Smooth muscle cell (in vitro differentiated cells): ENCODE measurements at regions not wholly inside any gene's neighbourhood (a gene's known extent, or its start where the extent isn't known, plus 50 kb on each side); places are given as distances from the start of the nearest gene placed in this dataset.
A peak's percentile ranks its signal among the peaks of the same experiment; 100 is the strongest.

ENCODE experiments used
- DNase-seq: peaks from one replicate; lab custom pipeline; 2025; ENCODE audit not compliant: unreplicated experiment; lab: John Stamatoyannopoulos, UW
- H2AFZ ChIP-seq: fragments of 200-600 bp; sonication (generic); 2 replicates; pipeline ENCODE4 v1.6.0; 2016; ENCODE audit warnings: antibody characterized with exemption, low read depth, mild to moderate bottlenecking
- H3F3A ChIP-seq: fragments of 200-600 bp; sonication (generic); 2 replicates; pipeline ENCODE4 v1.6.0; 2017; ENCODE audit warnings: antibody characterized with exemption, low read depth
- H3K27ac ChIP-seq: fragments of 200-600 bp; sonication (generic); 2 replicates; pipeline ENCODE4 v1.5.1; 2016; ENCODE audit warnings: low read depth, mild to moderate bottlenecking
- H3K27me3 ChIP-seq: fragments of 200-600 bp; sonication (generic); 2 replicates; pipeline ENCODE4 v1.6.1; 2016; ENCODE audit warnings: low read depth, mild to moderate bottlenecking
- H3K36me3 ChIP-seq: fragments of 200-600 bp; sonication (generic); 2 replicates; pipeline ENCODE4 v1.5.1; 2016; ENCODE audit warnings: low read depth
- H3K4me1 ChIP-seq: fragments of 200-600 bp; sonication (generic); 2 replicates; pipeline ENCODE4 v1.5.1; 2016; ENCODE audit warnings: low read depth
- H3K4me2 ChIP-seq: fragments of 200-600 bp; sonication (generic); 2 replicates; pipeline ENCODE4 v1.6.0; 2016; ENCODE audit warnings: mild to moderate bottlenecking
- H3K4me3 ChIP-seq: fragments of 200-600 bp; sonication (generic); 2 replicates; pipeline ENCODE4 v1.5.1; 2016; ENCODE audit warnings: mild to moderate bottlenecking
- H3K79me2 ChIP-seq: fragments of 200-600 bp; sonication (generic); 2 replicates; pipeline ENCODE4 v1.6.0; 2016; ENCODE audit warnings: low read depth, mild to moderate bottlenecking
- H3K9ac ChIP-seq: fragments of 200-600 bp; sonication (generic); 2 replicates; pipeline ENCODE4 v1.6.0; 2016; ENCODE audit warnings: low read depth
- H3K9me3 ChIP-seq: fragments of 200-600 bp; sonication (generic); replicated peaks from 2 replicates; pipeline ENCODE4 v1.5.1; 2016; ENCODE audit warnings: low read depth
- H4K20me1 ChIP-seq: fragments of 200-600 bp; sonication (generic); 2 replicates; pipeline ENCODE4 v1.6.0; 2016; ENCODE audit warnings: low read depth
- CTCF ChIP-seq: fragments of 200-600 bp; sonication (generic); IDR thresholded peaks from 2 replicates; pipeline ENCODE4 v1.5.1; 2017; ENCODE audit warnings: borderline replicate concordance, mild to moderate bottlenecking, antibody characterized with exemption; ENCODE audit not compliant: insufficient read depth, poor library complexity, severe bottlenecking
- WGBS: methylation state at CpG from one replicate; pipeline ENCODE4 v1.1.7; 2016; ENCODE audit warnings: low lambda C conversion rate; 5-methylcytosine and 5-hydroxymethylcytosine counted together

- WGBS = 97% methylated on average over 5 of the region's 5 CpGs
- TF ChIP-seq CTCF = no peak
- H3K4me3 ChIP-seq = no peak overlapping the region
Observed at GRCh38 chr7:17463511-17464085, 165.1 kb downstream of the AHR start.

GRCh38 chr7:17466216-17466615, 167.8 kb downstream of the AHR start:
- no peak for TF ChIP-seq CTCF
- 47% methylated on average over 7 of the region's 7 CpGs for WGBS
- no peaks in the 10 kb centered on the region for H4K20me1 ChIP-seq
- no peaks in the 10 kb centered on the region for H3K9me3 ChIP-seq
- no peak overlapping the region for H3K9ac ChIP-seq
- DNase-seq = no peak
- H3F3A ChIP-seq = no peaks in the 10 kb centered on the region
- peak overlapping the region; percentile 38 for H3K4me3 ChIP-seq
- H2AFZ ChIP-seq = peak overlapping the region; percentile 94
- H3K36me3 ChIP-seq = no peaks in the 10 kb centered on the region
- no peak overlapping the region for H3K27ac ChIP-seq
- H3K4me1 ChIP-seq = peaks cover 14% of the 10 kb centered on the region
- peak overlapping the region; percentile 82 for H3K4me2 ChIP-seq
- H3K79me2 ChIP-seq = no peaks in the 10 kb centered on the region
- no peaks in the 10 kb centered on the region for H3K27me3 ChIP-seq

More at GRCh38 chr7:17463511-17464085, 165.1 kb downstream of the AHR start:
- H3K79me2 ChIP-seq = no peaks in the 10 kb centered on the region
- no peak overlapping the region for H2AFZ ChIP-seq
- no peaks in the 10 kb centered on the region for H3K27me3 ChIP-seq
- no peaks in the 10 kb centered on the region for H3K36me3 ChIP-seq
- H3K9me3 ChIP-seq = no peaks in the 10 kb centered on the region
- no peak overlapping the region for H3K4me2 ChIP-seq
- H4K20me1 ChIP-seq = no peaks in the 10 kb centered on the region
- DNase-seq = no peak
- no peak overlapping the region for H3K9ac ChIP-seq
- H3K27ac ChIP-seq = no peak overlapping the region
- H3K4me1 ChIP-seq = peaks cover 14% of the 10 kb centered on the region
- H3F3A ChIP-seq = no peaks in the 10 kb centered on the region

- Histone ChIP-seq H3K4me2 (no peak overlapping the region), H2AFZ (no peak overlapping the region), H3K9me3 (no peaks in the 10 kb centered on the region), H3K79me2 (no peaks in the 10 kb centered on the region), H3K27me3 (no peaks in the 10 kb centered on the region), H3F3A (no peaks in the 10 kb centered on the region), H3K36me3 (no peaks in the 10 kb centered on the region), H3K27ac (no peak overlapping the region), H3K9ac (no peak overlapping the region), H3K4me3 (no peak overlapping the region), H4K20me1 (no peaks in the 10 kb centered on the region), H3K4me1 (peaks cover 14% of the 10 kb centered on the region)
- WGBS = 83% methylated on average over 6 of the region's 6 CpGs
- DNase-seq = no peak
- no peak for TF ChIP-seq CTCF
Observed at GRCh38 chr7:17467386-17467945, 169.0 kb downstream of the AHR start.

- no peak for DNase-seq
- H3K4me2 ChIP-seq = no peak overlapping the region
- H2AFZ ChIP-seq = no peak overlapping the region
- no peaks in the 10 kb centered on the region for H4K20me1 ChIP-seq
- H3K79me2 ChIP-seq = no peaks in the 10 kb centered on the region
- no peaks in the 10 kb centered on the region for H3F3A ChIP-seq
- H3K9me3 ChIP-seq = no peaks in the 10 kb centered on the region
- no peaks in the 10 kb centered on the region for H3K27me3 ChIP-seq
- no peak overlapping the region for H3K4me3 ChIP-seq
- H3K4me1 ChIP-seq = peaks cover 2% of the 10 kb centered on the region
- TF ChIP-seq CTCF = no peak
- H3K27ac ChIP-seq = no peak overlapping the region
- H3K36me3 ChIP-seq = no peaks in the 10 kb centered on the region
- no peak overlapping the region for H3K9ac ChIP-seq
Observed at GRCh38 chr7:17471325-17471724, 172.9 kb downstream of the AHR start.
